ENCODE measurements at regions not wholly inside any gene's neighbourhood (a gene's known extent, or its start where the extent isn't known, plus 50 kb on each side); places are given as distances from the start of the nearest gene placed in this dataset.

- H3K4me3 ChIP-seq (ENCODE audit: insufficient read depth, low read length), result no peak overlapping the region
- H3K9me3 ChIP-seq (ENCODE audit: low read depth, low read length), result no peaks in the 10 kb centered on the region
- no peaks in the 10 kb centered on the region for H3K36me3 ChIP-seq (ENCODE audit: insufficient read depth, low read length)
- TF ChIP-seq CTCF (IDR thresholded peaks at IDR 0.05; ENCODE audit: extremely low read depth, low read depth, low read length), result no peak
- no peaks in the 10 kb centered on the region for H3K27me3 ChIP-seq (ENCODE audit: insufficient read depth, low read length)
- no peaks in the 10 kb centered on the region for H3K4me1 ChIP-seq (ENCODE audit: insufficient read depth, low read length)
- no peak overlapping the region for H2AFZ ChIP-seq (ENCODE audit: low read length)
- no peak for DNase-seq (ENCODE audit: insufficient read length, low spot score, missing footprints)
- H4K20me1 ChIP-seq (ENCODE audit: insufficient read depth, low read length), result no peaks in the 10 kb centered on the region
- no peak overlapping the region for H3K4me2 ChIP-seq (ENCODE audit: insufficient read depth, low read length)
- H3K79me2 ChIP-seq (ENCODE audit: insufficient read depth, low read length), result no peaks in the 10 kb centered on the region
- no peak overlapping the region for H3K27ac ChIP-seq (ENCODE audit: low read depth, low read length)
Measured at GRCh38 chr5:98563885-98564653, 209.4 kb upstream of the RGMB start.

GRCh38 chr5:98564836-98565235 lies 208.6 kb upstream of the RGMB start:
- TF ChIP-seq CTCF (IDR thresholded peaks at IDR 0.05; ENCODE audit: extremely low read depth, low read depth, low read length), result no peak
- no peak overlapping the region for H3K4me3 ChIP-seq (ENCODE audit: insufficient read depth, low read length)
- no peaks in the 10 kb centered on the region for H3K79me2 ChIP-seq (ENCODE audit: insufficient read depth, low read length)
- H3K4me1 ChIP-seq (ENCODE audit: insufficient read depth, low read length), result peaks cover 6% of the 10 kb centered on the region
- no peak for DNase-seq (ENCODE audit: insufficient read length, low spot score, missing footprints)
- H3K9me3 ChIP-seq (ENCODE audit: low read depth, low read length), result no peaks in the 10 kb centered on the region
- H4K20me1 ChIP-seq (ENCODE audit: insufficient read depth, low read length), result no peaks in the 10 kb centered on the region
- no peak overlapping the region for H2AFZ ChIP-seq (ENCODE audit: low read length)
- H3K4me2 ChIP-seq (ENCODE audit: insufficient read depth, low read length), result no peak overlapping the region
- no peak overlapping the region for H3K27ac ChIP-seq (ENCODE audit: low read depth, low read length)
- no peaks in the 10 kb centered on the region for H3K36me3 ChIP-seq (ENCODE audit: insufficient read depth, low read length)
- H3K27me3 ChIP-seq (ENCODE audit: insufficient read depth, low read length), result no peaks in the 10 kb centered on the region

- DNase-seq (ENCODE audit: insufficient read length, low spot score, missing footprints), result no peak
Measured at GRCh38 chr5:98568336-98568735, 205.1 kb upstream of the RGMB start.

More at GRCh38 chr5:98568336-98568735, 205.1 kb upstream of the RGMB start:
- no peak overlapping the region for H2AFZ ChIP-seq (ENCODE audit: low read length)
- no peak overlapping the region for H3K27ac ChIP-seq (ENCODE audit: low read depth, low read length)
- no peak overlapping the region for H3K4me3 ChIP-seq (ENCODE audit: insufficient read depth, low read length)
- H3K27me3 ChIP-seq (ENCODE audit: insufficient read depth, low read length), result no peaks in the 10 kb centered on the region
- peaks cover 22% of the 10 kb centered on the region for H3K4me1 ChIP-seq (ENCODE audit: insufficient read depth, low read length)
- peak; percentile 22 for TF ChIP-seq CTCF (IDR thresholded peaks at IDR 0.05; ENCODE audit: extremely low read depth, low read depth, low read length)
- H3K9me3 ChIP-seq (ENCODE audit: low read depth, low read length), result no peaks in the 10 kb centered on the region
- H3K4me2 ChIP-seq (ENCODE audit: insufficient read depth, low read length), result no peak overlapping the region
- no peaks in the 10 kb centered on the region for H3K79me2 ChIP-seq (ENCODE audit: insufficient read depth, low read length)
- H3K36me3 ChIP-seq (ENCODE audit: insufficient read depth, low read length), result no peaks in the 10 kb centered on the region
- no peaks in the 10 kb centered on the region for H4K20me1 ChIP-seq (ENCODE audit: insufficient read depth, low read length)

Data from osteoblast (primary cell).